Pancreas (tissue), 10 donors: ENCODE measurements at regions not wholly inside any gene's neighbourhood (a gene's known extent, or its start where the extent isn't known, plus 50 kb on each side); places are given as distances from the start of the nearest gene placed in this dataset.

Experiments
- ATAC-seq, 4 donors: fragments of 200-7000 bp; cut with Tn5 transposase; one replicate each; pipeline versions ENCODE4 v1.8.0 to v1.9.1; 2020; ENCODE audit warnings: mild to moderate bottlenecking in 4 of 4, moderate library complexity in 4 of 4
- DNase-seq, 6 donors: peaks; one replicate each; pipeline ENCODE4 v3.0.0-alpha.2; 2020
- FAIRE-seq: peaks from 2 replicates; lab custom pipeline; 2012; peaks lifted over from hg19 to GRCh38; lab: Jason Lieb, UNC
- H3K27ac ChIP-seq, 4 donors: fragments of 200-600 bp; sonication (generic); 1 replicate in 3 of 4; 2 replicates in 1 of 4; pipeline versions ENCODE4 v1.5.0 to v1.8.0; 2020
- H3K27me3 ChIP-seq, 4 donors: fragments of 200-600 bp; one replicate each; pipeline ENCODE4 v1.8.0; 2021
- H3K36me3 ChIP-seq, 3 donors: fragments of 200-600 bp; sonication (generic) in 1 of 3; one replicate each; pipeline versions ENCODE4 v1.5.0 to v1.8.0; 2020 to 2021
- H3K4me1 ChIP-seq, 3 donors: fragments of 200-600 bp; one replicate each; pipeline ENCODE4 v1.8.0; 2021
- H3K4me3 ChIP-seq, 4 donors: fragments of 200-600 bp; sonication (generic) in 2 of 4; one replicate each; pipeline versions ENCODE4 v1.5.0 to v1.8.0; 2020 to 2021
- H3K9me3 ChIP-seq, 4 donors: fragments of 200-600 bp; one replicate each; pipeline ENCODE4 v1.8.0; 2021
- WGBS, 2 donors: extraction: QIAGEN DNeasy Blood & Tissue Kit; methylation state at CpG; one replicate each; pipeline ENCODE4 v1.1.7; 2013; 5-methylcytosine and 5-hydroxymethylcytosine counted together
- intact Hi-C, 3 donors: fragments of 100-400 bp; cut with DNase I; formaldehyde crosslinking; loops; one replicate each; pipeline versions ENCODE4 v1.11.1 to v1.14.2; 2022
- TF ChIP-seq, protein P1 (sequence below), 4 donors: fragments of 200-600 bp; sonication (generic) in 3 of 4; IDR thresholded peaks; one replicate each; pipeline versions ENCODE4 v1.5.0 to v1.8.0; 2021; ENCODE audit warnings: antibody characterized with exemption in 4 of 4
- donor health status: healthy with polysubstance abuse.
- donor health status: DM: no; HTN: no; CAD: no; lungs with moderate emphysema.
- donor health status: DM: no; HTN: no; CAD: no.
- donor health status: control.
- donor health status: control.
- donor health status: Bipolar disorder and iron deficiency.
- donor health status: DM: yes; HTN: yes; CAD: no.
- donor health status: DM: no; HTN: no; CAD: no.
- donor health status: DM: no; HTN: no; CAD: no.
- donor health status: DM: yes; HTN: yes; CAD: no.

DNA sequence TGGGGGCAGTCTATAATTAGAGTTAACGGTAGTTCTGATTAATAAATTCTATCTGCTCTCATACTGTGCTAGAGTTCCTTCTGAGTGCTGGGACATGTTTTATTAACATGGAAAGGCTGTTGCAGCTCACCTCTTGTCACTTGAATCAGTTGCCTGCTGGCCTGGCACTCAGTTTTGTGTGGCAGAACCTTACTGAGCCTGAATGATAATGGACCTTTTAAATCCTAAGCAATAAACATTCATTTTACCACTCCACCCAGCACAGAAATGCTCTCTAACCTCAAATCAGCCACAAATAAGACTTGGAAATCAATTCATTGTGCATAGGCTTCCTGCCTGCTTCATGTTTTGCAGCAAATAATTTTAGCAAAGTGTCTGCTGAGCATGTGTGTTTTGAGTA, 115.0 kb upstream of the RBMS1 start:
- no peak for ATAC-seq
- no peaks in the 10 kb centered on the region for H3K9me3 ChIP-seq
- H3K4me1 ChIP-seq, result peaks cover 0 to 2% (median 0%) of the 10 kb centered on the region in 3 donors
- no peak for DNase-seq
- intact Hi-C loops, result no loop called here
- no peak overlapping the region for H3K27ac ChIP-seq
- WGBS, 2 donors, result 81 to 83% methylated on average over 1 of the region's 1 CpG
- no peak for FAIRE-seq
- H3K36me3 ChIP-seq, result no peaks in the 10 kb centered on the region
- no peak overlapping the region for H3K4me3 ChIP-seq
- TF ChIP-seq, protein P1, sequence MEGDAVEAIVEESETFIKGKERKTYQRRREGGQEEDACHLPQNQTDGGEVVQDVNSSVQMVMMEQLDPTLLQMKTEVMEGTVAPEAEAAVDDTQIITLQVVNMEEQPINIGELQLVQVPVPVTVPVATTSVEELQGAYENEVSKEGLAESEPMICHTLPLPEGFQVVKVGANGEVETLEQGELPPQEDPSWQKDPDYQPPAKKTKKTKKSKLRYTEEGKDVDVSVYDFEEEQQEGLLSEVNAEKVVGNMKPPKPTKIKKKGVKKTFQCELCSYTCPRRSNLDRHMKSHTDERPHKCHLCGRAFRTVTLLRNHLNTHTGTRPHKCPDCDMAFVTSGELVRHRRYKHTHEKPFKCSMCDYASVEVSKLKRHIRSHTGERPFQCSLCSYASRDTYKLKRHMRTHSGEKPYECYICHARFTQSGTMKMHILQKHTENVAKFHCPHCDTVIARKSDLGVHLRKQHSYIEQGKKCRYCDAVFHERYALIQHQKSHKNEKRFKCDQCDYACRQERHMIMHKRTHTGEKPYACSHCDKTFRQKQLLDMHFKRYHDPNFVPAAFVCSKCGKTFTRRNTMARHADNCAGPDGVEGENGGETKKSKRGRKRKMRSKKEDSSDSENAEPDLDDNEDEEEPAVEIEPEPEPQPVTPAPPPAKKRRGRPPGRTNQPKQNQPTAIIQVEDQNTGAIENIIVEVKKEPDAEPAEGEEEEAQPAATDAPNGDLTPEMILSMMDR (IDR thresholded peaks at IDR 0.05), result no peak
- H3K27me3 ChIP-seq, result no peaks in the 10 kb centered on the region

DNA sequence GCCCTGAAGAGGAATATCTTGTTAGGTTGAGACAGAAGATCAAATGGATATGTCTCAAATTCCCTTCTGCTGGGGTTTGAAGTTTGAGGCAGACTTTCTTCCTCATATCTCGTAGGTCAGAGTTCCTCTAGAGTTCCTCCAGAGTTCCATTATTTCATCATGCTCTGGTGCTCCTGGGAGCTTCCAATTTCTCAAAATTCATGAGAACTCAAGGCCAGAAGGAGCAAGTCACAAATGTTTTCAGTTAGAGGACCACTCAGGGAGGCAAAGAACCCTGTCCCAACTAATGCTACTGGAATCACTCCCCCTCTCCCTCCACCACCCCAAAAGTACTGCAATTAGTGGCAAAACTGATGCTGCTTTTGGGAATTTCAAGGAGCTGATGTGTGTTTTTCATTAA, 115.7 kb upstream of the RBMS1 start:
- no peaks in the 10 kb centered on the region for H3K27me3 ChIP-seq
- DNase-seq (no peak), ATAC-seq (no peak), FAIRE-seq (no peak)
- H3K36me3 ChIP-seq, result no peaks in the 10 kb centered on the region
- TF ChIP-seq, protein P1 (IDR thresholded peaks at IDR 0.05), result no peak
- 58 to 71% methylated on average over 1 of the region's 1 CpG for WGBS, 2 donors
- H3K4me3 ChIP-seq, result no peak overlapping the region
- H3K4me1 ChIP-seq, result no peaks in the 10 kb centered on the region
- intact Hi-C loops, result no loop called here
- H3K27ac ChIP-seq, result no peak overlapping the region
- no peaks in the 10 kb centered on the region for H3K9me3 ChIP-seq

DNA sequence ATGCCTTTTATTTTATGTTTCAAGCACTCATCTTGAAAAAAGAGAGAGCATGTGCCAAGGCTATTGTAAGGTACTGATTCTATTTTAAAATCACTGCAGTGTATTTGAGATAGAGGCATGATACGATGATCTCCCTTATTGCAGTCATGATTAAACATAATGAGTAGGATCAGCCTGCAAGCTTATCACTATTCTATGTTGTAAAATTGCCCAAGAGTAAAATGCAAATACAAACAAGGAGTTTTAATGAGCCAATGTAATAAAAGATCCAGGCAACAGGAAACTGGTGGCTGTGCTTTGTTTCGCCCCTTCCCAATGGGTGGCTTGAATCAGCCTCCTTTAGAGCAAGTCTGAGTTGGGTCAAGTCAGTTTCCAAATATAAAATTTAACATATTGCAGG, 116.4 kb upstream of the RBMS1 start:
- ATAC-seq (no peak), DNase-seq (no peak), FAIRE-seq (no peak)
- TF ChIP-seq, protein P1 (IDR thresholded peaks at IDR 0.05), result no peak
- H3K4me3 ChIP-seq, result no peak overlapping the region
- no peaks in the 10 kb centered on the region for H3K27me3 ChIP-seq
- no peaks in the 10 kb centered on the region for H3K36me3 ChIP-seq
- intact Hi-C loops, result no loop called here
- no peak overlapping the region for H3K27ac ChIP-seq
- WGBS, 2 donors, result 84 to 90% methylated on average over 2 of the region's 2 CpGs
- no peaks in the 10 kb centered on the region for H3K9me3 ChIP-seq
- H3K4me1 ChIP-seq, result no peaks in the 10 kb centered on the region

DNA sequence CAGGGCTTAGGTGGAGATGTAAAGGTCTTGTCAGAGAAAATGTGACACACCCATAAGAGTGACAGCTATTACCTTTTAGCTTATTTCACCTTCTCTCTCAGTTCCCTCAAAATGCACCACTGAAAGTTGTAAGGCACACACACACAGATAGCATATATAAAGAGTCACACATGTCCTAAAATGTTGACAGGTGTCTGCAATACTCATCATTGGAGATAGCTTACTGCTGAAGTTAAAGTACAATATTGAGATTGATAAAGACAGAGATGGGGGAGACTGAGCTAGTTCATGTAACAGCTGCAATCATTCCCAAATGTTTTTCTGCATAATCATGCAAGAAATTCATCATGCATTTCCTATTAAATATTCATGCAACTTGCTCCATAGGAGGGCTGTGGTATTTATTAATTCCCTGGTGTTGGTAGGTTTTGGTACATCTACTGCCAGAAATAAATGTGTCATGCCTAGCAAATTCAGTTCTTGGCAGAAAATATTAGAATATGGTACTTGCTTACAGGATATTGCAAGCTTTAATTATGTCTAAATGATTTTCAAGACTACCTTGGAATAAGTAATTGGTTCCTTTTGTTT, 118.8 kb upstream of the RBMS1 start:
- H3K4me1 ChIP-seq, result no peaks in the 10 kb centered on the region
- no peak overlapping the region for H3K27ac ChIP-seq
- no peak for DNase-seq
- no peaks in the 10 kb centered on the region for H3K27me3 ChIP-seq
- TF ChIP-seq, protein P1 (IDR thresholded peaks at IDR 0.05), result no peak
- no peaks in the 10 kb centered on the region for H3K36me3 ChIP-seq
- no peak for ATAC-seq
- H3K9me3 ChIP-seq, result no peaks in the 10 kb centered on the region
- intact Hi-C loops, result no loop called here
- no peak overlapping the region for H3K4me3 ChIP-seq
- FAIRE-seq, result no peak

DNA sequence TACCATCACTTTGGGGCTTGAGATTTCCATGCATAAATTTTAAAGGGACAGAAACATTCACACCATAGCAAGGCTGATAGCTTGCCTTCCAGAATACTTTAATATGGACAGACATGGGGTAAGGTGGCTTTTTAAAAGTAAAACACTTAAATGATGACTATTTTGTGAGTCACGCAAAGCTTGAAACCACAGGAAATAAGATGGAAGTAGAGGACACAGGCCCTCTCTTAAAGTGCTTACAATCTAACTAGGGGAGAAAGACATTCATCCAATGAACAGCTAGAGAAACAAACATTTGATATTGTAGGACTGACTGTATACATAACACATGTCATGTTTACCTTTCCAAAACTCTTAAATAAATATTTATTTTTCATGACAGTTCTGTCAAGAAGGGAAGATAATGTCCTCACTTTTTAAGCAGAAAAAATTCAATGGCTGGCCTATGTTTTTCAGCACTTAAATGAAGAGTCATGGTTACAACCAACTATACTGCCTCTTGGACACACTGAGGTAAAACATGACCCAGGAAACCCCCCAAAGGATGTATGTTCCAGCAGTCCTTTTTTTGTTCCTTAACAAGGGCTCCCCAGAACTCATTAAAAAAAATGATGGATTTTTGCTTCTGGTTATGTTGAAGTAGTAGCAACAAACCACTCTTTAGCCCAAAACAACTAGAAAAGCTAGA, 120.0 kb upstream of the RBMS1 start:
- DNase-seq, result no peak
- no peak for FAIRE-seq
- Histone ChIP-seq H3K27ac (no peak overlapping the region), H3K9me3 (no peaks in the 10 kb centered on the region), H3K36me3 (no peaks in the 10 kb centered on the region), H3K4me1 (no peaks in the 10 kb centered on the region), H3K27me3 (no peaks in the 10 kb centered on the region), H3K4me3 (no peak overlapping the region)
- intact Hi-C loops, result no loop called here
- 87 to 91% methylated on average over 1 of the region's 1 CpG for WGBS, 2 donors
- TF ChIP-seq, protein P1 (IDR thresholded peaks at IDR 0.05), result no peak
- no peak for ATAC-seq
